Prostate gland (tissue), 2 donors: ENCODE measurements at regions not wholly inside any gene's neighbourhood (a gene's known extent, or its start where the extent isn't known, plus 50 kb on each side); places are given as distances from the start of the nearest gene placed in this dataset.

Experiments
- POLR2A ChIP-seq: fragments of 450-650 bp; IDR thresholded peaks from one replicate; pipeline ENCODE4 v1.6.1; 2016; ENCODE audit warnings: antibody characterized with exemption, mild to moderate bottlenecking
- POLR2AphosphoS5 ChIP-seq: sonication (generic); formaldehyde crosslinking; IDR thresholded peaks from one replicate; pipeline ENCODE4 v1.6.1; 2017; ENCODE audit warnings: antibody characterized with exemption
- TF ChIP-seq, protein P1 (sequence below), 4 experiments: fragments of 200-600 bp in 2 of 4; fragments of 450-650 bp in 2 of 4; sonication (generic) in 2 of 4; IDR thresholded peaks; 1 replicate in 3 of 4; 2 replicates in 1 of 4; pipeline ENCODE4 v1.5.1; 2016 to 2019; ENCODE audit warnings: antibody characterized with exemption in 4 of 4, mild to moderate bottlenecking in 2 of 4, moderate library complexity in 2 of 4

DNA sequence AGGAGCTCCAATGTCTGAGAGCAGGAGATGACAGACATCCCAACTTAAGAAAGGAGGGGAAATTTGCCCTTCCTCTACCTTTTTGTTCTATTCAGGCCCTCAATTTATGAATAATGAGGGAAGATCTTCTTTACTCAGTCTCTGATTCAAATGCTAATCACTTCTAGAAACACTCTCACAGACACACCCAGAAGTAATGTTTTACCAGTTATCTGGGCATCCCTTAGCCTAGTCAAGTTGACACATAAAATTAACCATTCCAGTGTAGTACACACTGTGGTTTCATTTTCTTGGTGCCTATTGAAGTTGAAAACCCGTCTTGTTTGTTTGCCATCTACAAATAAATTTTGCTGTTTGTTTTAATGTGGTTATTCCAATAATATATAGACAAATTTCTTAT lies 167.6 kb downstream of the PCSK1 start:
- TF ChIP-seq, protein P1, sequence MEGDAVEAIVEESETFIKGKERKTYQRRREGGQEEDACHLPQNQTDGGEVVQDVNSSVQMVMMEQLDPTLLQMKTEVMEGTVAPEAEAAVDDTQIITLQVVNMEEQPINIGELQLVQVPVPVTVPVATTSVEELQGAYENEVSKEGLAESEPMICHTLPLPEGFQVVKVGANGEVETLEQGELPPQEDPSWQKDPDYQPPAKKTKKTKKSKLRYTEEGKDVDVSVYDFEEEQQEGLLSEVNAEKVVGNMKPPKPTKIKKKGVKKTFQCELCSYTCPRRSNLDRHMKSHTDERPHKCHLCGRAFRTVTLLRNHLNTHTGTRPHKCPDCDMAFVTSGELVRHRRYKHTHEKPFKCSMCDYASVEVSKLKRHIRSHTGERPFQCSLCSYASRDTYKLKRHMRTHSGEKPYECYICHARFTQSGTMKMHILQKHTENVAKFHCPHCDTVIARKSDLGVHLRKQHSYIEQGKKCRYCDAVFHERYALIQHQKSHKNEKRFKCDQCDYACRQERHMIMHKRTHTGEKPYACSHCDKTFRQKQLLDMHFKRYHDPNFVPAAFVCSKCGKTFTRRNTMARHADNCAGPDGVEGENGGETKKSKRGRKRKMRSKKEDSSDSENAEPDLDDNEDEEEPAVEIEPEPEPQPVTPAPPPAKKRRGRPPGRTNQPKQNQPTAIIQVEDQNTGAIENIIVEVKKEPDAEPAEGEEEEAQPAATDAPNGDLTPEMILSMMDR (IDR thresholded peaks at IDR 0.05), result no peak
- no peak for TF ChIP-seq POLR2AphosphoS5
- no peak for TF ChIP-seq POLR2A
